Endothelial cell of umbilical vein (primary cell): ENCODE measurements at regions not wholly inside any gene's neighbourhood (a gene's known extent, or its start where the extent isn't known, plus 50 kb on each side); places are given as distances from the start of the nearest gene placed in this dataset.

Experiments
- BruUV-seq: library from RNA; stranded (reverse); fragments of 400-500 nt; replicated peaks from 2 replicates; lab custom pipeline; 2021; lab: Mats Ljungman, UMichigan
- CTCF ChIA-PET: fragments of 300-600, 350-600 bp; sonication (Branson Sonifier 250); formaldehyde crosslinking; loops from one replicate; lab custom pipeline; 2021; ENCODE audit warnings: antibody characterized with exemption, inconsistent platforms; lab: Charles Lee
- POLR2A ChIA-PET: fragments of 300-600, 350-600 bp; sonication (Branson Sonifier 250); formaldehyde crosslinking; loops from one replicate; lab custom pipeline; 2021; ENCODE audit warnings: antibody characterized with exemption, inconsistent platforms; lab: Charles Lee
- DNase-seq: peaks from one replicate; pipeline ENCODE4 v3.0.0-alpha.2; 2011; ENCODE audit warnings: low read depth, low spot score
- FAIRE-seq: peaks from 2 replicates; lab custom pipeline; 2011; peaks lifted over from hg19 to GRCh38; lab: Jason Lieb, UNC
- H2AFZ ChIP-seq: 2 replicates; pipeline ENCODE4 v1.6.0; 2012; ENCODE audit warnings: low read depth, low read length, control low read depth, inconsistent platforms
- H3K27ac ChIP-seq: 2 replicates; pipeline ENCODE4 v1.5.1; 2011; ENCODE audit warnings: low read depth, mild to moderate bottlenecking, control low read depth, low read length, moderate library complexity; ENCODE audit not compliant: insufficient read depth
- H3K27me3 ChIP-seq, 2 experiments: 2 replicates each; pipeline versions ENCODE4 v1.6.0 to v1.6.1; 2011; ENCODE audit warnings: low read length in 2 of 2, mixed read lengths in 1 of 2; ENCODE audit not compliant: control insufficient read depth in 2 of 2, insufficient read depth in 2 of 2
- H3K36me3 ChIP-seq, 2 experiments: 2 replicates in 1 of 2; 3 replicates in 1 of 2; pipeline ENCODE4 v1.5.1; 2011; ENCODE audit warnings: low read length in 2 of 2, mild to moderate bottlenecking in 1 of 2, moderate library complexity in 1 of 2; ENCODE audit not compliant: control insufficient read depth in 2 of 2, insufficient read depth in 2 of 2; ENCODE audit errors: extremely low read depth in 1 of 2
- H3K4me1 ChIP-seq: 3 replicates; pipeline ENCODE4 v1.5.1; 2011; ENCODE audit warnings: mild to moderate bottlenecking, low read length; ENCODE audit not compliant: control insufficient read depth, insufficient read depth; ENCODE audit errors: extremely low read depth
- H3K4me2 ChIP-seq: 2 replicates; pipeline ENCODE4 v1.6.1; 2011; ENCODE audit warnings: low read length, control low read depth, mixed read lengths; ENCODE audit not compliant: insufficient read depth
- H3K4me3 ChIP-seq, 3 experiments: fragments of 200-600 bp in 1 of 3; sonication (generic), shearing (Covaris generic) in 1 of 3; replicated peaks in 1 of 3; 2 replicates each; pipeline ENCODE4 v1.5.1; 2011 to 2016; ENCODE audit warnings: control low read depth in 3 of 3, low read length in 3 of 3, mild to moderate bottlenecking in 2 of 3, inconsistent platforms in 1 of 3, low read depth in 1 of 3, moderate library complexity in 1 of 3; ENCODE audit not compliant: insufficient read depth in 1 of 3
- H3K79me2 ChIP-seq: 2 replicates; pipeline ENCODE4 v1.6.0; 2012; ENCODE audit warnings: low read length, inconsistent platforms; ENCODE audit not compliant: control insufficient read depth, insufficient read depth
- H3K9ac ChIP-seq: replicated peaks from 2 replicates; pipeline ENCODE3; 2011; ENCODE audit warnings: low read length, control low read depth; ENCODE audit not compliant: insufficient read depth; ENCODE audit errors: extremely low read depth
- H3K9me1 ChIP-seq: replicated peaks from 3 replicates; pipeline ENCODE4 v1.6.0; 2011; ENCODE audit warnings: mild to moderate bottlenecking, low read length; ENCODE audit not compliant: control insufficient read depth, insufficient read depth; ENCODE audit errors: extremely low read depth
- H3K9me3 ChIP-seq: replicated peaks from 2 replicates; pipeline ENCODE4 v1.5.1; 2012; ENCODE audit warnings: low read length, inconsistent platforms; ENCODE audit not compliant: control insufficient read depth, insufficient read depth
- H4K20me1 ChIP-seq: replicated peaks from 2 replicates; pipeline ENCODE3; 2011; ENCODE audit warnings: mild to moderate bottlenecking, low read length; ENCODE audit not compliant: control insufficient read depth, insufficient read depth; ENCODE audit errors: extremely low read depth
- CTCF ChIP-seq, 2 donors: IDR thresholded peaks; 1 replicate in 1 of 2; 2 replicates in 1 of 2; pipeline ENCODE4 v1.5.1; 2011; ENCODE audit warnings: low read length in 2 of 2, mild to moderate bottlenecking in 2 of 2, moderate library complexity in 2 of 2, control low read depth in 1 of 2, inconsistent platforms in 1 of 2, low read depth in 1 of 2; ENCODE audit not compliant: insufficient read depth in 1 of 2; ENCODE audit errors: extremely low read depth in 1 of 2
- EZH2 ChIP-seq: IDR thresholded peaks from 2 replicates; pipeline ENCODE4 v1.6.1; 2012; ENCODE audit warnings: borderline replicate concordance, low read depth, mild to moderate bottlenecking, moderate library complexity, low read length, inconsistent platforms; ENCODE audit not compliant: severe bottlenecking
- FOS ChIP-seq: IDR thresholded peaks from 2 replicates; pipeline ENCODE4 v1.6.1; 2011; ENCODE audit warnings: mild to moderate bottlenecking, low read length, moderate library complexity, borderline replicate concordance; ENCODE audit not compliant: insufficient read depth
- GATA2 ChIP-seq: IDR thresholded peaks from 2 replicates; pipeline ENCODE4 v1.7.0; 2011; ENCODE audit warnings: low read depth, mild to moderate bottlenecking, moderate library complexity, mixed read lengths, low read length; ENCODE audit not compliant: insufficient read length, insufficient read depth
- JUN ChIP-seq: IDR thresholded peaks from 2 replicates; pipeline ENCODE4 v1.6.1; 2011; ENCODE audit warnings: borderline replicate concordance, low read depth; ENCODE audit not compliant: insufficient read length, insufficient read depth
- MYC ChIP-seq: IDR thresholded peaks from one replicate; pipeline ENCODE4 v1.6.1; 2011; ENCODE audit warnings: mild to moderate bottlenecking, low read depth, low read length
- POLR2A ChIP-seq: IDR thresholded peaks from 2 replicates; pipeline ENCODE4 v1.6.1; 2012; ENCODE audit warnings: low read depth, mild to moderate bottlenecking, control low read depth, low read length
- POLR2AphosphoS5 ChIP-seq: IDR thresholded peaks from 2 replicates; pipeline ENCODE4 v1.6.1; 2012; ENCODE audit warnings: low read depth, mild to moderate bottlenecking, control low read depth, low read length, moderate library complexity; ENCODE audit not compliant: insufficient read depth
- dilution Hi-C: fragments of 300-500 bp; cut with MboI; formaldehyde crosslinking; loops from one replicate; pipeline ENCODE4 v1.15.0; 2019; ENCODE audit warnings: low sequenced_read_pairs; ENCODE audit not compliant: extremely low pct_ligation_motif_present
- intact Hi-C: fragments of 100-400 bp; cut with micrococcal nuclease; formaldehyde crosslinking; loops from one replicate; pipeline ENCODE4 v1.10.0; 2022
- TF ChIP-seq, protein P1 (sequence below): IDR thresholded peaks from 2 replicates; pipeline ENCODE4 v1.6.1; 2011; ENCODE audit not compliant: insufficient read depth, insufficient read length

GRCh38 chr6:56852260-56853010, 102.5 kb upstream of the BEND6 start:
- ChIA-PET POLR2A (interaction anchor here (1.0 to 1.7 kb wide), 3 partner anchors 10 to 482 kb away, joined by 3 read pairs; no protein-coding TSS in a partner anchor), CTCF (interaction anchor here (0.6 to 6.1 kb wide), 31 partner anchors 9 to 488 kb away, joined by 3 to 70 read pairs (median 7); partner anchors contain the start of gene DST)
- H3K27ac ChIP-seq: peak overlapping the region; percentile 83
- H2AFZ ChIP-seq: peak overlapping the region; percentile 61
- H3K4me2 ChIP-seq: peak overlapping the region; percentile 96
- FAIRE-seq: no peak
- TSS peak; percentile 60 for BruUV-seq
- dilution Hi-C loops: no loop called here
- peaks cover 32% of the 10 kb centered on the region for H3K79me2 ChIP-seq
- no peaks in the 10 kb centered on the region for H3K27me3 ChIP-seq
- H3K4me3 ChIP-seq: peak overlapping the region in 2 of 3 experiments; percentile 63 to 97
- H3K9me1 ChIP-seq: no peaks in the 10 kb centered on the region
- H3K9me3 ChIP-seq: no peaks in the 10 kb centered on the region
- DNase-seq: no peak
- intact Hi-C loops: loop anchor here (1.0 to 10.0 kb wide), 4 partner anchors 16 to 200 kb away; partner anchors contain the start of gene BEND6
- no peak for TF ChIP-seq POLR2A
- no peak for TF ChIP-seq GATA2
- no peak for TF ChIP-seq JUN
- TF ChIP-seq, protein P1, sequence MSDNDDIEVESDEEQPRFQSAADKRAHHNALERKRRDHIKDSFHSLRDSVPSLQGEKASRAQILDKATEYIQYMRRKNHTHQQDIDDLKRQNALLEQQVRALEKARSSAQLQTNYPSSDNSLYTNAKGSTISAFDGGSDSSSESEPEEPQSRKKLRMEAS: no peak
- TF ChIP-seq FOS: no peak
- TF ChIP-seq EZH2: no peak
- no peak for TF ChIP-seq MYC
- TF ChIP-seq POLR2AphosphoS5: no peak
- no peak for TF ChIP-seq CTCF (IDR thresholded peaks at IDR 0.05; ENCODE audit: extremely low read depth in 1 of 2, insufficient read depth in 1 of 2, low read depth in 1 of 2, low read length in 2 of 2)
- H3K4me1 ChIP-seq: peaks cover 29% of the 10 kb centered on the region
- H3K9ac ChIP-seq: peak overlapping the region; percentile 88
- H3K36me3 ChIP-seq: no peaks in the 10 kb centered on the region
- H4K20me1 ChIP-seq: no peaks in the 10 kb centered on the region
